T-helper 2 cell treated with Interferon-gamma antibody and Interleukin-4, amounts not matched to agents 5 μg/mL and 100 μg/mL, for 36 hours (primary cell): ENCODE measurements at regions not wholly inside any gene's neighbourhood (a gene's known extent, or its start where the extent isn't known, plus 50 kb on each side); places are given as distances from the start of the nearest gene placed in this dataset.
A peak's percentile ranks its signal among the peaks of the same experiment; 100 is the strongest.
"Not testable (repeated sequence)": the region's sequence is repeated elsewhere in the genome, so short reads cannot be mapped to it uniquely, and the experiment has no call there.

ENCODE experiments used
- DNase-seq: peaks from one replicate; pipeline ENCODE4 v3.0.0; 2021; ENCODE audit warnings: low spot score
- H3K27ac Mint-ChIP-seq: one replicate; pipeline ENCODE4 v1.8.0; 2021; ENCODE audit warnings: mild to moderate bottlenecking, mixed read lengths
- H3K27me3 Mint-ChIP-seq: one replicate; pipeline ENCODE4 v1.8.0; 2021; ENCODE audit warnings: low read depth, mixed read lengths
- H3K36me3 Mint-ChIP-seq: one replicate; pipeline ENCODE4 v1.8.0; 2021; ENCODE audit warnings: low read depth, mixed read lengths
- H3K4me1 Mint-ChIP-seq: one replicate; pipeline ENCODE4 v1.8.0; 2021; ENCODE audit warnings: low read depth, mixed read lengths
- H3K4me3 Mint-ChIP-seq: one replicate; pipeline ENCODE4 v1.8.0; 2022; ENCODE audit warnings: mild to moderate bottlenecking, moderate library complexity, mixed read lengths
- H3K9me3 Mint-ChIP-seq: one replicate; pipeline ENCODE4 v1.8.0; 2021; ENCODE audit warnings: mixed read lengths

GRCh38 chr2:44071454-44072046, 75.8 kb upstream of the LRPPRC start:
- H3K4me1 Mint-ChIP-seq, result no peaks in the 10 kb centered on the region
- no peaks in the 10 kb centered on the region for H3K36me3 Mint-ChIP-seq
- H3K9me3 Mint-ChIP-seq, result peaks cover 5% of the 10 kb centered on the region
- no peak for DNase-seq
- no peak overlapping the region for H3K4me3 Mint-ChIP-seq
- no peaks in the 10 kb centered on the region for H3K27me3 Mint-ChIP-seq
- H3K27ac Mint-ChIP-seq, result no peak overlapping the region

GRCh38 chr2:44073667-44074066, 77.9 kb upstream of the LRPPRC start:
- not testable (repeated sequence) for H3K4me1 Mint-ChIP-seq, DNase-seq, H3K9me3 Mint-ChIP-seq, H3K27me3 Mint-ChIP-seq, H3K4me3 Mint-ChIP-seq, H3K36me3 Mint-ChIP-seq, H3K27ac Mint-ChIP-seq

GRCh38 chr2:44074795-44075194, 79.0 kb upstream of the LRPPRC start:
- DNase-seq, H3K4me1 Mint-ChIP-seq: not testable (repeated sequence)

GRCh38 chr2:44075541-44075940, 79.8 kb upstream of the LRPPRC start:
- Mint-ChIP-seq H3K9me3 (no peaks in the 10 kb centered on the region), H3K4me1 (peaks cover 1% of the 10 kb centered on the region)

More at GRCh38 chr2:44074795-44075194, 79.0 kb upstream of the LRPPRC start:
- H3K36me3 Mint-ChIP-seq, H3K9me3 Mint-ChIP-seq, H3K27me3 Mint-ChIP-seq, H3K27ac Mint-ChIP-seq, H3K4me3 Mint-ChIP-seq: not testable (repeated sequence)

GRCh38 chr2:44077942-44078511, 82.2 kb upstream of the LRPPRC start:
- Mint-ChIP-seq H3K36me3 (no peaks in the 10 kb centered on the region), H3K4me1 (peaks cover 5% of the 10 kb centered on the region)
- DNase-seq, result no peak

More at GRCh38 chr2:44075541-44075940, 79.8 kb upstream of the LRPPRC start:
- Mint-ChIP-seq H3K4me3 (no peak overlapping the region), H3K36me3 (no peaks in the 10 kb centered on the region), H3K27me3 (no peaks in the 10 kb centered on the region), H3K27ac (no peak overlapping the region)
- no peak for DNase-seq

GRCh38 chr2:44079686-44080085, 83.9 kb upstream of the LRPPRC start:
- no peaks in the 10 kb centered on the region for H3K36me3 Mint-ChIP-seq
- H3K4me3 Mint-ChIP-seq, result no peak overlapping the region
- DNase-seq, result no peak
- no peak overlapping the region for H3K27ac Mint-ChIP-seq
- H3K4me1 Mint-ChIP-seq, result peaks cover 5% of the 10 kb centered on the region
- H3K9me3 Mint-ChIP-seq, result no peaks in the 10 kb centered on the region
- no peaks in the 10 kb centered on the region for H3K27me3 Mint-ChIP-seq

More at GRCh38 chr2:44077942-44078511, 82.2 kb upstream of the LRPPRC start:
- Mint-ChIP-seq H3K9me3 (no peaks in the 10 kb centered on the region), H3K27me3 (no peaks in the 10 kb centered on the region), H3K4me3 (no peak overlapping the region), H3K27ac (no peak overlapping the region)

- DNase-seq, result no peak
- no peaks in the 10 kb centered on the region for H3K9me3 Mint-ChIP-seq
- no peaks in the 10 kb centered on the region for H3K27me3 Mint-ChIP-seq
- H3K4me3 Mint-ChIP-seq, result no peak overlapping the region
- H3K4me1 Mint-ChIP-seq, result peaks cover 9% of the 10 kb centered on the region
- H3K27ac Mint-ChIP-seq, result no peak overlapping the region
- H3K36me3 Mint-ChIP-seq, result no peaks in the 10 kb centered on the region
These were observed 85.6 kb upstream of the PPM1B start for GRCh38 chr2:44083054-44083453.

- Mint-ChIP-seq H3K36me3 (no peaks in the 10 kb centered on the region), H3K27me3 (no peaks in the 10 kb centered on the region), H3K4me1 (peaks cover 11% of the 10 kb centered on the region), H3K9me3 (no peaks in the 10 kb centered on the region), H3K27ac (no peak overlapping the region), H3K4me3 (no peak overlapping the region)
- DNase-seq, result no peak
These were observed 83.8 kb upstream of the PPM1B start for GRCh38 chr2:44084850-44085249.

GRCh38 chr2:44086629-44087028, 82.0 kb upstream of the PPM1B start:
- H3K9me3 Mint-ChIP-seq, result no peaks in the 10 kb centered on the region
- H3K27ac Mint-ChIP-seq, result peak overlapping the region; percentile 19
- no peak overlapping the region for H3K4me3 Mint-ChIP-seq
- DNase-seq, result no peak
- peaks cover 25% of the 10 kb centered on the region for H3K4me1 Mint-ChIP-seq
- H3K27me3 Mint-ChIP-seq, result no peaks in the 10 kb centered on the region
- H3K36me3 Mint-ChIP-seq, result no peaks in the 10 kb centered on the region

GRCh38 chr2:44087036-44087713, 81.5 kb upstream of the PPM1B start:
- Mint-ChIP-seq H3K27ac (peak overlapping the region; percentile 88), H3K4me1 (peaks cover 24% of the 10 kb centered on the region), H3K9me3 (no peaks in the 10 kb centered on the region), H3K36me3 (no peaks in the 10 kb centered on the region), H3K27me3 (no peaks in the 10 kb centered on the region), H3K4me3 (peak overlapping the region; percentile 83)
- DNase-seq, result peak; percentile 75

GRCh38 chr2:44087714-44088092, 81.0 kb upstream of the PPM1B start:
- Mint-ChIP-seq H3K4me3 (peak overlapping the region; percentile 83), H3K4me1 (peaks cover 27% of the 10 kb centered on the region), H3K36me3 (no peaks in the 10 kb centered on the region), H3K27me3 (no peaks in the 10 kb centered on the region), H3K27ac (peak overlapping the region; percentile 88), H3K9me3 (no peaks in the 10 kb centered on the region)
- DNase-seq, result no peak

GRCh38 chr2:44092519-44092918, 76.2 kb upstream of the PPM1B start:
- H3K4me3 Mint-ChIP-seq, H3K9me3 Mint-ChIP-seq, H3K27ac Mint-ChIP-seq, DNase-seq, H3K36me3 Mint-ChIP-seq, H3K27me3 Mint-ChIP-seq: not testable (repeated sequence)
- H3K4me1 Mint-ChIP-seq, result peaks cover 29% of the 10 kb centered on the region

GRCh38 chr2:44093970-44094369, 74.7 kb upstream of the PPM1B start:
- DNase-seq, result no peak
- H3K9me3 Mint-ChIP-seq, result no peaks in the 10 kb centered on the region
- H3K4me1 Mint-ChIP-seq, result peaks cover 37% of the 10 kb centered on the region
- H3K27ac Mint-ChIP-seq, result no peak overlapping the region
- no peaks in the 10 kb centered on the region for H3K36me3 Mint-ChIP-seq
- H3K27me3 Mint-ChIP-seq, result no peaks in the 10 kb centered on the region
- H3K4me3 Mint-ChIP-seq, result no peak overlapping the region

- Mint-ChIP-seq H3K27me3 (no peaks in the 10 kb centered on the region), H3K4me3 (no peak overlapping the region), H3K9me3 (no peaks in the 10 kb centered on the region), H3K27ac (peak overlapping the region; percentile 1), H3K4me1 (peaks cover 32% of the 10 kb centered on the region), H3K36me3 (no peaks in the 10 kb centered on the region)
- no peak for DNase-seq
These were observed 71.3 kb upstream of the PPM1B start for GRCh38 chr2:44097322-44097907.
